HG03460 (cell line): ENCODE measurements at regions not wholly inside any gene's neighbourhood (a gene's known extent, or its start where the extent isn't known, plus 50 kb on each side); places are given as distances from the start of the nearest gene placed in this dataset.

Source experiments
- ATAC-seq: cut with Tn5 transposase; IDR thresholded peaks from one replicate; pipeline ENCODE4 v1.9.1; 2021; ENCODE audit not compliant: unreplicated experiment

- no peak for ATAC-seq
Measured at GRCh38 chr11:41849250-41849649, 389.8 kb upstream of the LRRC4C start.

DNA sequence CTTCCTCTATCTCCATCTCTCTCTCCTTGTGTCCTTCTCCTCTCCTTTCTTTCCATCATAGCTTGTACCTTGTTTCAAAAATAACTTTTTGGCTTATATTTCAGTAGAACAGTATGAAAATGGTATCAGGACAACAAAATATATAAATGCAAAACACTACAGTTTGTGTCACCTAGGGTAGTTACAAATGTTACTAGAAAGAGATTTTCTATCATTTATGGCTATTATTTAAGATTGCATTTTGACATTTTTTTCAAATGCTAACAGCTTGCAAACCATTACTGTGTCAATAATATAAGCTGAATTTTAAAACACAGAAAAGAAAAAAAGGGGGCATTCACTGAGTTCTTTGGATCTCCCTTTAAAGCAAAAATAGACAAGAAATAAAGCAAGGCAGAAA lies 392.3 kb upstream of the LRRC4C start:
- no peak for ATAC-seq

DNA sequence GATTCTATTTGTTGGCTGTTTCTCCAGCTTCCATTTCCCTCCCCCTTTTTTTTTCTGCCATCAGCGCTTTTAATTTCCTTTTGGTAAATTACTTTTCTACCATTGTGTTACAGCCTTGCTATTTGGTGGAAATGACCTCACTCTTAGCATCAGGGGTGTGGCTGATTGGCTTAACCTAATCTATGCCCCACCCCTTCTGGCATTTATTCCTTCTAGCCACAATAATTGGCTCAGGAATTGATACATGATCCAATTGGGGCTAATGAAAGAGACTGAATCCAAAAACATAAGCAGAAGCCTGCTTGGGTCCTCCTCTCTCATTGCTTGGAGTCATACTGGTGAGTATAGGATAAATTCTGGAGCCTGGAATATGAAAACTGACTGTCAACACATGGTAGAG lies 402.4 kb upstream of the LRRC4C start:
- ATAC-seq, result no peak

DNA sequence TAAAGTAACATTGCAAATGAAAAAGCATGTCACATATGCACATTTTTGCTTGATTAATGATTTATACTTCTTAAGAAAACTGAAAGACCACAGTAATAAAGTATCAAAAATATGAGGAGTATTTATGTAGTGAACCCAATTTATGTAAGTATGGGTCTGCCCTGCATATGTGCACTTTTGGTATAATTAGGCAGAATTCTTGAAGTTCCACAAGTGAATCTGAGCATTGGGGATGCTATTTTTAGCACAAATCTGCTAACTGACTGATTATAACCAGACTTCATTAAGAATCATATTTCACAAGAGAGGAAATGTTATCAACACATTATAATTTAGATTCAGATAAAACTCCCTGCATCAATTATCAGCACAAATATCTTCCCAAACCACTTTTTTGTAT lies 407.1 kb upstream of the LRRC4C start:
- no peak for ATAC-seq

DNA sequence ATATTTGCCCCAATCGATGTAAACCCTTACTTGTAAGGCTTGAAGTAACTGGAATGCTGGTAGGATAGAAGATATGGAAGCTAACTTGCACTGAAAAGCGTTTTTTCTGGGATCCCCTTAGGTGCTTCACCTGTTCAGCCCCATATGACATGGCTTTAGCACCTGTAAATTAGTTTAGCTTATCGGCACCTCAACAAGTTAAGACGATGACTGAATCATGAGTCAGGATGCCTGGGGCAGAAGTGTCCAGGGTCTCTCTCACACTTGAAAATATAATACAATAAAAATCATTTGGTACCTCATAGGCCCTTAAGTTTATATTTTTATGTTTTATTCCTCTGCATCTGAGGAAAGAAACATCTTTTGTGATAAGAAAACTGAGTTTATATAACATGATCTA lies 409.2 kb upstream of the LRRC4C start:
- no peak for ATAC-seq

DNA sequence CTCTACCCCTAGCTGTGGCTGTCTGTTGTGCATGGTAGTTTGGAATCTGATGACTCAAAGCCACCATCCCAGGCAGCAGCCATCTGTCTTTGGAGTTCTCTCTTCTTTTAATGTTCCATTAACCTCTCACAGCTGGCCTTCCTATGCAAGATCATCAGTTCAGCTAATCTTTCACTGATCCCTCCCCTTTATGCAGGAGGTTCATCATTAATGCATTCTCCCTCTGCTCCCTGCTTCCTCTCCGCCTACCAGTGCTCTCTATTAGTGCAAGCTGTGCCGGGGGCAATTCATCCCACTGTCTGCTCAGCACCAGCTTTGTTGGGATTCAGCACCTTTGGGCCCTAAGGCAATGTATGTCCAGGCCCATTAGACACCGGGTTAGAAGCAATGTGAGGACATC lies 413.0 kb upstream of the LRRC4C start:
- ATAC-seq, result no peak

DNA sequence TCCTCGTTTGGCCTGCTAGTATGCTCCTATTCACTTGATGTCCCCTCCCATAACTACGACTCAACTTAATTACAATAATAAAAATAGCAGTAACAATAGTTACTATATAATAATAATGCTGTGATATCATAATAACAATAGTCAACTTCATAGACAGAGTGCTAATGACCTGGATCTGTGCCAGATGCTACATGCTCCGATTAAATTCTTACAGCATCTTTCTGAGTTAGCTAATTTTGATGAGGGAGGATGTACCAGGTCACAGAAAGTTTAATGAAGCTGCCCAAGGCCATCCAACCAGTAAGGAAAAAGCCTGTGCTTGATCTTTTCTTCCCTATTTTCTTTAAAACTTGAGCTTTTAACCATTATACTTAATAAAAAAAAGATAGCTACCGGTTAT lies 413.4 kb upstream of the LRRC4C start:
- ATAC-seq, result no peak

GRCh38 chr11:41878095-41878494 lies 418.6 kb upstream of the LRRC4C start:
- no peak for ATAC-seq

- ATAC-seq, result no peak
Measured at GRCh38 chr11:41879214-41879613, 419.8 kb upstream of the LRRC4C start.

GRCh38 chr11:41895081-41895480 lies 435.6 kb upstream of the LRRC4C start:
- no peak for ATAC-seq

- no peak for ATAC-seq
Measured at GRCh38 chr11:41897991-41898390, 438.5 kb upstream of the LRRC4C start.

DNA sequence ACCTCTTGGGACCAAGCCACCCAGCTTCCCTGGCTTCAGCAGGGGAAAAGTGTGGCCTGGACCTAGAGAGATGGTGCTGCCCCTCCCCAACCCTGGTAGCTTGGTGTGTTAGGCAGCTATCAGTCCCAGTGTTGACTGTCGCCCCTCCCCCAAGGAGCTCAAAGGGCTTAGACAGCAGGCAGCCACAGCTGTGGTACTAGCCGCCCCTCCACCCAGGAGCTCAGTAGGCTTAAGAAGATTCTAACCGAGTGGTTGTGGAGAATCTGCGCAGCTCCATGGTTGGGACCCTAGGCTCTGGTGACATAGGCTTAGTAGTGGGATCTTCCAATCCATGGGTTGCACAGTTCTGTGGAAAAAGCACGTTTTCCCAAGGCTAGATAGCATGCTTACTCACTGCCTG lies 458.4 kb upstream of the LRRC4C start:
- no peak for ATAC-seq

DNA sequence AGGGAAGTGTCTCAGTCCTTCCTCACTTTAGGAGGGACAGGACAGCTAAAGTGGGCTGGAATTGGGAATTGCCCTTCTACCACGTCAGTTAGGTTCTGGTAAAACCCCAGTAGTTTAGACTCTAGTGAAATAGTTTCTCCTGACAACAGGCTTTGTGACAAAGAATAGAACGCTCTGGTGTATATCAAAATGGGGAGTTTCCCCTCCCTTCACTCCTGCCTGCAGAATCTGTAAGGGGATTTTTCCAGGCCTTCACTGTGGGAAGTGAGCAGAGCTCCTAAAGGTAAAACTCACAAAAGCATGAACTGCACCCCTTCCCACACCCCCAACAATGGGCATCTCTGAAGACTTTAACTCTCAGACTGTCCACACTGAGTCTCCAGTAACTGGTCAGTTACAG lies 460.9 kb upstream of the LRRC4C start:
- no peak for ATAC-seq

DNA sequence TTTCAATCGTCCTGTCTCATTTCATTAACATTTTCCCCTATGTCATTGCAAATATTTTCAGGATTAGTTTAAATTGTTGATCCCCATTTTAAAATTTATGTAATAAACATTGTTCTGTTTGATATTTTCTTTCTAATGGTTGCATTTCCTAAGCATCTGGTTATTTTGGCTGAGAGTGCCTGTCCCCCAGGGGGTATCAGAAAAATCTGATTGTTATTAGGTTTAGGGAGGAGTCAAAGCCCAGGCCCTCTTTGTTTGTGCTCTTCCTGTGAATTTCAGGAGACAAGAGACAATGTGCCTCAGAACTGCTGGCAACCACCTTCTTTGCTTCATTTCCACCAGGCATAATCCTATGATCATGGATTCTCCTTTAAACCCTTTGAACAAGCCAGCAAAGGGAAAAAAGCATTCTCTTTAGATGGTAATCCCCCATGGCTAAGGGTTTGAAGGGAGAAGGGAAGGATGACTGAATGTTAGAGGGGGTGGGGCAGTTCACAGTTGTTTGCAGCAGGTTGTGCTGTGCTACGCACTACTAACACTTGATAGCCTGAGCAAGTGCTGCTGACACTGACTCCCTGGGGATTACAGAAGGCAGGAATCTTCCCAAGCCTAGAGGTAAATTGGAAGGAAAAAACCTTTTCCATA lies 462.4 kb upstream of the LRRC4C start:
- no peak for ATAC-seq

DNA sequence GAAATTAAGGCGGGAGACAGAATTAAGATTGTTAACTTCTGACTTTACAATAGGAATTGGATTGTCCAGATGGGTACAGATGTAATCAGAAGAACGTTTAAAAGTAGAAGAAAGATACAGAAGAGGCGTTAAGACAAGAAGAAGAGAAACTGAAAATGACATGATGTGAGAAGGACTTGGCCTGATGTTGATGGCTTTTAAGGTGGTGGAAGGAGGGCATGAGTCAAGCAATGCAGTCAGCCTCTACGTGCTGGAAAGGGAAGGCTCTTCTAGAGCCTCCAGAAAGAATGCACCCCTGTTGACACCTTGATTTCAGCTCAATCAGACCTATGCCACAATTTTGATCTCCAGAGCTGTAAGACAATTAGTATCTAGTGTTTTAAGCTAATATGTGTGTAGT lies 466.9 kb upstream of the LRRC4C start:
- ATAC-seq, result no peak

- no peak for ATAC-seq
Measured at GRCh38 chr11:41935241-41935640, 475.8 kb upstream of the LRRC4C start.

GRCh38 chr11:41935795-41936194 lies 476.3 kb upstream of the LRRC4C start:
- ATAC-seq, result no peak

- no peak for ATAC-seq
Measured at GRCh38 chr11:41943656-41944055, 484.2 kb upstream of the LRRC4C start.

DNA sequence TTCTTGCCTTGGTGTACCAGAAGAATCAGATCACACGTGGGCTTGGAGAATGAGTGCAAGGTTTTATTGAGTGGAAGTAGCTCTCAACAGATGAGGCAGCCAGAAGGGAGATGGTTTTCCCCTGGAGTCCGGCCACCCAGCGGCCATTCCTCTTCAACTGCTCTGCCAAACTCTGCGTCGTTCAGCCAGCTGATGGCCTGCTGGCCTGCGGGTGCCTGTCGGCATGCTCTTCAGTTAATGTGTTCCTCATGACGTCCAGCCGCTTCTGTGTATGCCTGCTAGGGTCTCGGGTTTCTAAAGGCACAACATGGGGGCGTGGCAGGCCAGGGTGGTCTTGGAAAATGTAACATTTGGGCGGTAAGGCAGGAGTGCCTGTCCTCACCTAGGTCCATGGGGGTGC lies 487.9 kb upstream of the LRRC4C start:
- no peak for ATAC-seq

GRCh38 chr11:41950470-41951143 lies 491.2 kb upstream of the LRRC4C start:
- no peak for ATAC-seq

DNA sequence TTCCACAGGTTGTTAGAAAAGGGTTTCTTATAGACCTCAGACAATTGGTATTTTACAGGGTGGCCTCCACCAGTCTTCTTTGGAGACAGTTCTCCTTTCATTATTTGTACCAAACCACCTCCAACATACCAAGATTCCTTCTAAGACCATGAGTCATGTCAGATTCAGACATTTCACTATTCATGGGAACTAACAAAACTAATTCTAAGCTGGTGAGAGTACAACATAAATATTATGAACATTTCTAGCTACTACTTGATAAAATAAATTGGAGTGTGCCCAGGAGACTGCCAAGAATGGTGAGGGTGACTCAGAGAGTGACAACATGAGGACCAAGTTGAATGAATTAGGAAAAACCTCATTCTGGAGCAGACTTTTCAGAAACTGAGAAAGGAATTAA lies 494.6 kb upstream of the LRRC4C start:
- no peak for ATAC-seq

DNA sequence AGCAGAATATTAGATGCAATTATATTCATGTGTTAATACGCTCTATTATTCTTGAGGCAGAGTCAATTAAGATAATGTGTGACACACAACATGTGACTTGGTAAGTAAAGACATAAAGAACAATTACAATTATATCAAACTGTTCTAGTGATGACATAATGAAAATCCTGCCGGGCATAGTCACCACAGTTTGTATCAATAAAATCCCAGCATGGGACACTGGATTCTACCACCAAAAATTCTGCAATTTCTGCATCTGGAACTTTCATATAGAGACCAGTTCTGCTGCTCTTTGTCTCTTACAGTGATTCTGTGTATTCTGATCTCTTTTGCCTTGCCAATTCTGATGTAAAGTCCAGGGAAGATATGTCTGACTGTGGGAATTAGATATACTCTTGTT lies 495.6 kb upstream of the LRRC4C start:
- no peak for ATAC-seq
